Nephron (organoid): ENCODE measurements at regions not wholly inside any gene's neighbourhood (a gene's known extent, or its start where the extent isn't known, plus 50 kb on each side); places are given as distances from the start of the nearest gene placed in this dataset.

Source experiments
- H3K27ac Mint-ChIP-seq, 3 experiments: 2 replicates each; pipeline ENCODE4 v1.8.0; 2020; ENCODE audit warnings: mixed read lengths in 3 of 3, mild to moderate bottlenecking in 2 of 3, moderate library complexity in 1 of 3
- H3K27me3 Mint-ChIP-seq: 2 replicates; pipeline ENCODE4 v1.8.0; 2021; ENCODE audit warnings: low read depth, mild to moderate bottlenecking, moderate library complexity, mixed read lengths
- H3K36me3 Mint-ChIP-seq: 2 replicates; pipeline ENCODE4 v1.8.0; 2020; ENCODE audit warnings: low read depth, mixed read lengths
- H3K4me1 Mint-ChIP-seq: 2 replicates; pipeline ENCODE4 v1.8.0; 2020; ENCODE audit warnings: mixed read lengths
- H3K4me3 Mint-ChIP-seq, 3 experiments: 2 replicates each; pipeline ENCODE4 v1.8.0; 2020; ENCODE audit warnings: mild to moderate bottlenecking in 3 of 3, mixed read lengths in 3 of 3, moderate library complexity in 2 of 3
- H3K9me3 Mint-ChIP-seq: 2 replicates; pipeline ENCODE4 v1.8.0; 2020; ENCODE audit warnings: mixed read lengths
- CTCF ChIP-seq, 3 experiments: fragments of 200-600 bp; sonication (generic); IDR thresholded peaks; one replicate each; pipeline ENCODE4 v1.5.0; 2021; ENCODE audit warnings: antibody characterized with exemption in 3 of 3; ENCODE audit not compliant: unreplicated experiment in 3 of 3

- Mint-ChIP-seq H3K36me3 (no peaks in the 10 kb centered on the region), H3K27me3 (no peaks in the 10 kb centered on the region), H3K4me1 (no peaks in the 10 kb centered on the region), H3K27ac (no peak overlapping the region), H3K4me3 (no peak overlapping the region), H3K9me3 (no peaks in the 10 kb centered on the region)
- TF ChIP-seq CTCF (IDR thresholded peaks at IDR 0.05; ENCODE audit: unreplicated experiment in 3 of 3), result no peak
Observed at GRCh38 chr2:40758401-40759155, 306.7 kb upstream of the SLC8A1 start.

GRCh38 chr2:40760071-40760666, 308.3 kb upstream of the SLC8A1 start:
- Mint-ChIP-seq H3K27ac (no peak overlapping the region), H3K4me3 (no peak overlapping the region), H3K27me3 (no peaks in the 10 kb centered on the region), H3K4me1 (no peaks in the 10 kb centered on the region), H3K36me3 (no peaks in the 10 kb centered on the region), H3K9me3 (no peaks in the 10 kb centered on the region)
- peak; percentile 20 to 36 (median 21) for TF ChIP-seq CTCF (IDR thresholded peaks at IDR 0.05; ENCODE audit: unreplicated experiment in 3 of 3)

- Mint-ChIP-seq H3K27ac (no peak overlapping the region), H3K4me3 (no peak overlapping the region), H3K9me3 (no peaks in the 10 kb centered on the region), H3K27me3 (no peaks in the 10 kb centered on the region), H3K4me1 (no peaks in the 10 kb centered on the region), H3K36me3 (no peaks in the 10 kb centered on the region)
- no peak for TF ChIP-seq CTCF (IDR thresholded peaks at IDR 0.05; ENCODE audit: unreplicated experiment in 3 of 3)
Observed at GRCh38 chr2:40773291-40773690, 321.4 kb upstream of the SLC8A1 start.

GRCh38 chr2:40783704-40784103, 331.8 kb upstream of the SLC8A1 start:
- TF ChIP-seq CTCF (IDR thresholded peaks at IDR 0.05; ENCODE audit: unreplicated experiment in 3 of 3), result no peak
- H3K9me3 Mint-ChIP-seq, result peaks cover 2% of the 10 kb centered on the region
- H3K27me3 Mint-ChIP-seq, result no peaks in the 10 kb centered on the region
- H3K36me3 Mint-ChIP-seq, result no peaks in the 10 kb centered on the region
- no peak overlapping the region for H3K4me3 Mint-ChIP-seq
- no peak overlapping the region for H3K27ac Mint-ChIP-seq
- no peaks in the 10 kb centered on the region for H3K4me1 Mint-ChIP-seq

GRCh38 chr2:40786636-40787035, 334.7 kb upstream of the SLC8A1 start:
- Mint-ChIP-seq H3K36me3 (no peaks in the 10 kb centered on the region), H3K4me3 (no peak overlapping the region), H3K27ac (no peak overlapping the region), H3K9me3 (peaks cover 2% of the 10 kb centered on the region), H3K4me1 (no peaks in the 10 kb centered on the region), H3K27me3 (no peaks in the 10 kb centered on the region)
- no peak for TF ChIP-seq CTCF (IDR thresholded peaks at IDR 0.05; ENCODE audit: unreplicated experiment in 3 of 3)

GRCh38 chr2:40797120-40797519, 345.2 kb upstream of the SLC8A1 start:
- Mint-ChIP-seq H3K9me3 (no peaks in the 10 kb centered on the region), H3K27me3 (peaks cover 5% of the 10 kb centered on the region), H3K27ac (peak overlapping the region in 1 of 3 experiments; percentile 9), H3K4me3 (no peak overlapping the region), H3K4me1 (no peaks in the 10 kb centered on the region), H3K36me3 (no peaks in the 10 kb centered on the region)
- TF ChIP-seq CTCF (IDR thresholded peaks at IDR 0.05; ENCODE audit: unreplicated experiment in 3 of 3), result no peak
